WTC11 (cell line): ENCODE measurements at regions not wholly inside any gene's neighbourhood (a gene's known extent, or its start where the extent isn't known, plus 50 kb on each side); places are given as distances from the start of the nearest gene placed in this dataset.

Experiments used
- ATAC-seq: fragments of 200-7000 bp; cut with Tn5 transposase; 2 replicates; pipeline ENCODE4 v1.10.0; 2021; ENCODE audit warnings: mild to moderate bottlenecking, moderate library complexity
- CTCF ChIA-PET: fragments of 300-600 bp; sonication (Branson Sonifier 250); formaldehyde crosslinking; loops from one replicate; lab custom pipeline; 2021; ENCODE audit warnings: antibody characterized with exemption; lab: Charles Lee
- POLR2A ChIA-PET: fragments of 350-600 bp; sonication (Branson Sonifier 250); formaldehyde crosslinking; loops from one replicate; lab custom pipeline; 2021; ENCODE audit warnings: antibody characterized with exemption; lab: Charles Lee
- DNase-seq: peaks from one replicate; pipeline ENCODE4 v3.0.0; 2021; ENCODE audit warnings: low spot score
- H3K27ac Mint-ChIP-seq: 2 replicates; pipeline ENCODE4 v1.8.0; 2021; ENCODE audit warnings: mixed read lengths
- H3K27me3 Mint-ChIP-seq: 2 replicates; pipeline ENCODE4 v1.8.0; 2021; ENCODE audit warnings: low read depth, mild to moderate bottlenecking, moderate library complexity, mixed read lengths
- H3K36me3 Mint-ChIP-seq: 2 replicates; pipeline ENCODE4 v1.8.0; 2021; ENCODE audit warnings: mixed read lengths
- H3K4me1 Mint-ChIP-seq: 2 replicates; pipeline ENCODE4 v1.8.0; 2022; ENCODE audit warnings: mixed read lengths
- H3K4me3 Mint-ChIP-seq: 2 replicates; pipeline ENCODE4 v1.8.0; 2021; ENCODE audit warnings: mild to moderate bottlenecking, moderate library complexity, mixed read lengths
- H3K9me3 Mint-ChIP-seq: 2 replicates; pipeline ENCODE4 v1.8.0; 2021; ENCODE audit warnings: mixed read lengths
- CDX4 ChIP-seq: fragments of 250-450 bp; sonication (Bioruptor Pico); IDR thresholded peaks from 2 replicates; pipeline ENCODE4 v1.9.0; 2021; ENCODE audit warnings: moderate library complexity, mild to moderate bottlenecking, inconsistent platforms, borderline replicate concordance
- CREM ChIP-seq: sonication (generic); formaldehyde crosslinking; IDR thresholded peaks from 2 replicates; pipeline ENCODE4 v1.8.1; 2022; ENCODE audit warnings: mild to moderate bottlenecking, missing genetic modification reagents, moderate library complexity
- EMX1 ChIP-seq: fragments of 250-450 bp; sonication (Bioruptor Pico); IDR thresholded peaks from 2 replicates; pipeline ENCODE4 v1.8.0; 2021; ENCODE audit warnings: mild to moderate bottlenecking
- ESRRA ChIP-seq: sonication (generic); formaldehyde crosslinking; IDR thresholded peaks from 2 replicates; pipeline ENCODE4 v1.8.1; 2022; ENCODE audit warnings: mild to moderate bottlenecking, missing genetic modification reagents, borderline replicate concordance
- FOXK1 ChIP-seq: sonication (generic); formaldehyde crosslinking; IDR thresholded peaks from 2 replicates; pipeline ENCODE4 v1.8.0; 2022; ENCODE audit warnings: mild to moderate bottlenecking, moderate library complexity, missing genetic modification reagents
- HMGXB4 ChIP-seq: sonication (generic); formaldehyde crosslinking; IDR thresholded peaks from 2 replicates; pipeline ENCODE4 v1.8.1; 2023; ENCODE audit warnings: mild to moderate bottlenecking, moderate library complexity, missing genetic modification reagents
- IRF2 ChIP-seq: sonication (generic); formaldehyde crosslinking; IDR thresholded peaks from 2 replicates; pipeline ENCODE4 v1.8.0; 2022; ENCODE audit warnings: low read depth, missing genetic modification reagents, borderline replicate concordance
- JUN ChIP-seq: sonication (generic); formaldehyde crosslinking; IDR thresholded peaks from 2 replicates; pipeline ENCODE4 v1.8.0; 2023; ENCODE audit warnings: mild to moderate bottlenecking, missing genetic modification reagents
- MXD4 ChIP-seq: fragments of 250-450 bp; sonication (Bioruptor Pico); IDR thresholded peaks from 2 replicates; pipeline ENCODE4 v1.8.0; 2021; ENCODE audit warnings: mild to moderate bottlenecking, moderate library complexity, borderline replicate concordance
- MYBL2 ChIP-seq: sonication (generic); formaldehyde crosslinking; IDR thresholded peaks from 2 replicates; pipeline ENCODE4 v1.8.1; 2023; ENCODE audit warnings: mild to moderate bottlenecking, moderate library complexity, missing genetic modification reagents
- NFYB ChIP-seq: sonication (generic); formaldehyde crosslinking; conservative IDR thresholded peaks from 2 replicates; pipeline ENCODE4 v1.8.0; 2022; ENCODE audit warnings: low read depth, missing genetic modification reagents
- OVOL2 ChIP-seq: fragments of 250-450 bp; sonication (Bioruptor Pico); IDR thresholded peaks from 2 replicates; pipeline ENCODE4 v1.9.0; 2021; ENCODE audit warnings: mild to moderate bottlenecking, borderline replicate concordance
- PRRX2 ChIP-seq: fragments of 250-450 bp; sonication (Bioruptor Pico); IDR thresholded peaks from 2 replicates; pipeline ENCODE4 v1.8.0; 2021; ENCODE audit warnings: mild to moderate bottlenecking
- SMAD4 ChIP-seq: sonication (generic); formaldehyde crosslinking; IDR thresholded peaks from 2 replicates; pipeline ENCODE4 v1.8.0; 2022; ENCODE audit warnings: mild to moderate bottlenecking, missing genetic modification reagents
- TP53 ChIP-seq: sonication (generic); formaldehyde crosslinking; IDR thresholded peaks from 2 replicates; pipeline ENCODE4 v1.8.1; 2023; ENCODE audit warnings: mild to moderate bottlenecking, missing genetic modification reagents
- ZBTB21 ChIP-seq: sonication (generic); formaldehyde crosslinking; IDR thresholded peaks from 2 replicates; pipeline ENCODE4 v1.8.1; 2023; ENCODE audit warnings: mild to moderate bottlenecking, missing genetic modification reagents, borderline replicate concordance
- ZNF317 ChIP-seq: sonication (generic); formaldehyde crosslinking; IDR thresholded peaks from 2 replicates; pipeline ENCODE4 v1.8.1; 2023; ENCODE audit warnings: low read depth, mild to moderate bottlenecking, moderate library complexity, missing genetic modification reagents, borderline replicate concordance
- ZNF512 ChIP-seq: sonication (generic); formaldehyde crosslinking; IDR thresholded peaks from 2 replicates; pipeline ENCODE4 v1.8.1; 2022; ENCODE audit warnings: missing genetic modification reagents, borderline replicate concordance
- ZSCAN18 ChIP-seq: fragments of 250-450 bp; sonication (Bioruptor Pico); IDR thresholded peaks from 2 replicates; pipeline ENCODE4 v2.1.2; 2022; ENCODE audit warnings: mild to moderate bottlenecking, moderate library complexity
- TF ChIP-seq, protein P1 (sequence below): sonication (generic); formaldehyde crosslinking; IDR thresholded peaks from 2 replicates; pipeline ENCODE4 v1.8.0; 2023; ENCODE audit warnings: missing genetic modification reagents
- TF ChIP-seq, protein P2 (sequence below): sonication (generic); formaldehyde crosslinking; IDR thresholded peaks from 2 replicates; pipeline ENCODE4 v1.8.1; 2023; ENCODE audit warnings: mild to moderate bottlenecking, missing genetic modification reagents

DNA sequence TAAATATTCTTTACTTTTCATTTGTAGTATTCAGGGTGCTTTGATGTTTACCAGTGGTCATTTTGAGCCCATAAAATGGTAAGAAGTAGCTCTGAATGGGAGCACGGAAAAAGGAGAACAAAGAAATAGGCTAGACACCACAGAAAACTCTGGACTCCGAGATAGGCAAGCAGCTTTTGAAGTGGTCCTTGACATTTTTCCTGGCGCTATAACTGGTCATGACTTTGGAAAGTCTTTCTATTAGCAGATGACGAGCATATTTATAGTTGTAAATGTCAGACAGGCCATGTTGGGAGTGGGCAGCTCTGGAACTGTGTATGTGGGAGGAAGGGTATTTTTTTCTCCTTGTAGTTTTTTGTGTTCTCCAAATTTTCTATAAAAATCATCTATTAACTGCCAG lies 126.1 kb upstream of the POC5 start:
- ChIA-PET CTCF (no interaction called here), POLR2A (no interaction called here)
- H3K27me3 Mint-ChIP-seq, result no peaks in the 10 kb centered on the region; the same call in 1 of the 2 replicates
- H3K9me3 Mint-ChIP-seq, result peaks cover 9% of the 10 kb centered on the region
- no peak overlapping the region for H3K4me3 Mint-ChIP-seq
- H3K4me1 Mint-ChIP-seq, result no peaks in the 10 kb centered on the region
- TF ChIP-seq JUN (CRISPR knock-in tag) (no peak), ESRRA (CRISPR knock-in tag) (no peak), PRRX2 (CRISPR knock-in tag) (no peak), NFYB (CRISPR knock-in tag) (no peak), MYBL2 (no peak)
- TF ChIP-seq, protein P1, sequence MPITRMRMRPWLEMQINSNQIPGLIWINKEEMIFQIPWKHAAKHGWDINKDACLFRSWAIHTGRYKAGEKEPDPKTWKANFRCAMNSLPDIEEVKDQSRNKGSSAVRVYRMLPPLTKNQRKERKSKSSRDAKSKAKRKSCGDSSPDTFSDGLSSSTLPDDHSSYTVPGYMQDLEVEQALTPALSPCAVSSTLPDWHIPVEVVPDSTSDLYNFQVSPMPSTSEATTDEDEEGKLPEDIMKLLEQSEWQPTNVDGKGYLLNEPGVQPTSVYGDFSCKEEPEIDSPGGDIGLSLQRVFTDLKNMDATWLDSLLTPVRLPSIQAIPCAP, result no peak
- TF ChIP-seq, protein P2, sequence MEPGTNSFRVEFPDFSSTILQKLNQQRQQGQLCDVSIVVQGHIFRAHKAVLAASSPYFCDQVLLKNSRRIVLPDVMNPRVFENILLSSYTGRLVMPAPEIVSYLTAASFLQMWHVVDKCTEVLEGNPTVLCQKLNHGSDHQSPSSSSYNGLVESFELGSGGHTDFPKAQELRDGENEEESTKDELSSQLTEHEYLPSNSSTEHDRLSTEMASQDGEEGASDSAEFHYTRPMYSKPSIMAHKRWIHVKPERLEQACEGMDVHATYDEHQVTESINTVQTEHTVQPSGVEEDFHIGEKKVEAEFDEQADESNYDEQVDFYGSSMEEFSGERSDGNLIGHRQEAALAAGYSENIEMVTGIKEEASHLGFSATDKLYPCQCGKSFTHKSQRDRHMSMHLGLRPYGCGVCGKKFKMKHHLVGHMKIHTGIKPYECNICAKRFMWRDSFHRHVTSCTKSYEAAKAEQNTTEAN, result no peak
- ATAC-seq, result no peak
- H3K27ac Mint-ChIP-seq, result no peak overlapping the region
- DNase-seq, result no peak
- no peaks in the 10 kb centered on the region for H3K36me3 Mint-ChIP-seq

DNA sequence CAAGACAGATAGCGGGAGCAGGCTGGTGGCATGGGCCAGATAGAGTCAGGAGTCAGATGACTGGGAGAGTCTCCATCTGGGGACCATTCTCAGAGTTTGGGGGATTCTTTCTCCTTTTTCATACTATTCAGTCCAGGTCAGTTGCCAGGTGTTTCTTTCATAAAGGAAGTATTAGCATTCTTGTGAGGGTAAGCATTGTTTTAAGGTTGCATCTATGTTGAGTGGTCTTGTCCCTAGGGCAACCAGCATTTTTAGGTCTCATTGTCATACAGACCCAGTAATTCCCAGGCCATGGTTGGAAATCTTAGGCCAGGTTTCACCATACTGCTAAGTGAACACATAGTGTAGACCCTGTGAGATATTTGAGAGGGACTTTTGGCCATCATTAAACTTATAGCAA lies 122.3 kb upstream of the POC5 start:
- Mint-ChIP-seq H3K4me1 (no peaks in the 10 kb centered on the region), H3K27ac (no peak overlapping the region), H3K36me3 (no peaks in the 10 kb centered on the region), H3K4me3 (no peak overlapping the region), H3K9me3 (peaks cover 16% of the 10 kb centered on the region), H3K27me3 (no peaks in the 10 kb centered on the region; the same call in 1 of the 2 replicates)
- ChIA-PET CTCF (no interaction called here), POLR2A (no interaction called here)
- ATAC-seq, result no peak
- no peak for DNase-seq
- TF ChIP-seq CDX4 (CRISPR knock-in tag) (no peak), HMGXB4 (CRISPR knock-in tag) (no peak), MXD4 (no peak), EMX1 (CRISPR knock-in tag) (no peak)

DNA sequence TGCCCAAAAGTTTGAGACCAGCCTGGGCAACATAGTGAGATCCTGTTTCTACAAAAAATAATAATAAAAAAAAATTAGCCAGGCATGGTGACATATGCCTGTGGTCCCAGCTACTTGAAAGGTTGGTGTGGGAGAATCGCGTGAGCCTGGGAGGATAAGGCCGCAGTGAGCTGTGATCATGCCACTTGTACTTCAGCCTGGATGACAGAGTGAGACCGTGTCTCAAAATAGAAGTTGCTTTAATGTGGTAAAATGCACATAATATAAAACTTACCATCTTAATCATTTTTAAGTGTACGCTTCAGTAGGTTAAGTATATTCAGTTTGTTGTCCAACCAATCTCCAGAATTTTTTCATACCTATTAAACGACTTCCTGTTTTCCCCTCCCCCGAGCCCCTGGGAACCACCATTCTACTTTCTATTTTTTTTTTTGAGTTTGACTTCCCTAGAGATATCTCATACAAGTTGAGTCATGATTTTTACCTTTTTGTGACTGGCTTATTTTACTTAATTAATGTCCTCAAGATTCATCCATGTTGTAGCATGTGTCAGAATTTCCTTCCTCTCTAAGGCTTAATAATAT lies 120.1 kb upstream of the POC5 start:
- H3K27me3 Mint-ChIP-seq, result no peaks in the 10 kb centered on the region; the same call in 1 of the 2 replicates
- no peaks in the 10 kb centered on the region for H3K36me3 Mint-ChIP-seq
- H3K4me3 Mint-ChIP-seq, result no peak overlapping the region
- DNase-seq, result no peak
- no peak overlapping the region for H3K27ac Mint-ChIP-seq
- H3K9me3 Mint-ChIP-seq, result peaks cover 16% of the 10 kb centered on the region
- POLR2A ChIA-PET, result no interaction called here
- CTCF ChIA-PET, result no interaction called here
- H3K4me1 Mint-ChIP-seq, result no peaks in the 10 kb centered on the region
- ATAC-seq, result no peak
- no peak for TF ChIP-seq ZSCAN18 (CRISPR knock-in tag)
- no peak for TF ChIP-seq OVOL2 (CRISPR knock-in tag)
- no peak for TF ChIP-seq TP53 (CRISPR knock-in tag)
- no peak for TF ChIP-seq IRF2 (CRISPR knock-in tag)
- TF ChIP-seq ZNF512 (CRISPR knock-in tag), result no peak
- no peak for TF ChIP-seq ZBTB21 (CRISPR knock-in tag)
- no peak for TF ChIP-seq FOXK1 (CRISPR knock-in tag)
- no peak for TF ChIP-seq SMAD4 (CRISPR knock-in tag)
- no peak for TF ChIP-seq ZNF317 (CRISPR knock-in tag)
- TF ChIP-seq CREM, result no peak
- no peak for TF ChIP-seq HMGXB4 (CRISPR knock-in tag)
